OCI-LY1 (cell line): ENCODE measurements at regions not wholly inside any gene's neighbourhood (a gene's known extent, or its start where the extent isn't known, plus 50 kb on each side); places are given as distances from the start of the nearest gene placed in this dataset.

Source experiments
- H2AFZ ChIP-seq: fragments of 200-600 bp; sonication (generic), shearing (Covaris generic); 2 replicates; pipeline ENCODE4 v1.6.0; 2014; ENCODE audit warnings: antibody characterized with exemption, mild to moderate bottlenecking, low read length
- H3F3A ChIP-seq: fragments of 200-600 bp; sonication (generic), shearing (Covaris generic); 2 replicates; pipeline ENCODE4 v1.6.0; 2014; ENCODE audit warnings: mild to moderate bottlenecking, antibody characterized with exemption, low read length, moderate library complexity; ENCODE audit not compliant: insufficient read depth
- H3K27ac ChIP-seq: fragments of 200-600 bp; sonication (generic); 2 replicates; pipeline ENCODE4 v1.5.1; 2014; ENCODE audit warnings: low read length, mixed run types, mild to moderate bottlenecking, low read depth; ENCODE audit not compliant: poor library complexity, severe bottlenecking
- H3K27me3 ChIP-seq: fragments of 200-600 bp; sonication (generic); 2 replicates; pipeline ENCODE4 v1.6.0; 2014; ENCODE audit warnings: antibody characterized with exemption, mild to moderate bottlenecking, low read length, moderate library complexity; ENCODE audit not compliant: insufficient read depth
- H3K36me3 ChIP-seq: fragments of 200-600 bp; sonication (generic); 2 replicates; pipeline ENCODE4 v1.6.1; 2014; ENCODE audit warnings: mild to moderate bottlenecking, antibody characterized with exemption, low read length, moderate library complexity, mixed read lengths; ENCODE audit not compliant: insufficient read depth
- H3K4me1 ChIP-seq: fragments of 200-600 bp; sonication (generic); 2 replicates; pipeline ENCODE4 v1.5.1; 2014; ENCODE audit warnings: mild to moderate bottlenecking, low read length, moderate library complexity; ENCODE audit not compliant: insufficient read depth, severe bottlenecking
- H3K4me2 ChIP-seq: fragments of 200-600 bp; sonication (generic), shearing (Covaris generic); 2 replicates; pipeline ENCODE4 v1.6.1; 2014; ENCODE audit warnings: low read length
- H3K4me3 ChIP-seq: fragments of 200-600 bp; sonication (generic); 2 replicates; pipeline ENCODE4 v1.5.1; 2014; ENCODE audit warnings: low read length, low read depth, mild to moderate bottlenecking, mixed read lengths; ENCODE audit not compliant: poor library complexity, severe bottlenecking
- H3K79me2 ChIP-seq: fragments of 200-600 bp; shearing (Covaris generic); 2 replicates; pipeline ENCODE4 v1.6.1; 2016; ENCODE audit warnings: mixed run types, low read length, mixed read lengths; ENCODE audit not compliant: insufficient read depth
- H3K9ac ChIP-seq: fragments of 200-600 bp; sonication (generic), shearing (Covaris generic); 2 replicates; pipeline ENCODE4 v1.6.1; 2014; ENCODE audit warnings: mild to moderate bottlenecking, low read length, mixed read lengths
- H3K9me2 ChIP-seq: fragments of 200-600 bp; sonication (generic), shearing (Covaris generic); 2 replicates; pipeline ENCODE4 v1.6.1; 2014; ENCODE audit warnings: low read depth, mild to moderate bottlenecking, low read length, mixed read lengths
- H3K9me3 ChIP-seq: fragments of 200-600 bp; shearing (Covaris generic); 2 replicates; pipeline ENCODE4 v1.6.1; 2014; ENCODE audit warnings: low read length, mixed read lengths
- H4K20me1 ChIP-seq: fragments of 200-600 bp; sonication (generic), shearing (Covaris generic); 2 replicates; pipeline ENCODE4 v1.6.0; 2016; ENCODE audit warnings: mild to moderate bottlenecking, low read length; ENCODE audit not compliant: insufficient read depth
- EZH2 ChIP-seq: fragments of 200-600 bp; sonication (generic), shearing (Covaris generic); IDR thresholded peaks from 2 replicates; pipeline ENCODE4 v1.8.0; 2017; ENCODE audit warnings: borderline replicate concordance, mixed run types, mild to moderate bottlenecking, antibody characterized with exemption, low read length, moderate library complexity, mixed read lengths
- TF ChIP-seq, protein P1 (sequence below): fragments of 200-600 bp; sonication (generic), shearing (Covaris generic); IDR thresholded peaks from 2 replicates; pipeline ENCODE4 v1.5.1; 2017; ENCODE audit warnings: mild to moderate bottlenecking, antibody characterized with exemption, low read length, moderate library complexity, mixed read lengths

DNA sequence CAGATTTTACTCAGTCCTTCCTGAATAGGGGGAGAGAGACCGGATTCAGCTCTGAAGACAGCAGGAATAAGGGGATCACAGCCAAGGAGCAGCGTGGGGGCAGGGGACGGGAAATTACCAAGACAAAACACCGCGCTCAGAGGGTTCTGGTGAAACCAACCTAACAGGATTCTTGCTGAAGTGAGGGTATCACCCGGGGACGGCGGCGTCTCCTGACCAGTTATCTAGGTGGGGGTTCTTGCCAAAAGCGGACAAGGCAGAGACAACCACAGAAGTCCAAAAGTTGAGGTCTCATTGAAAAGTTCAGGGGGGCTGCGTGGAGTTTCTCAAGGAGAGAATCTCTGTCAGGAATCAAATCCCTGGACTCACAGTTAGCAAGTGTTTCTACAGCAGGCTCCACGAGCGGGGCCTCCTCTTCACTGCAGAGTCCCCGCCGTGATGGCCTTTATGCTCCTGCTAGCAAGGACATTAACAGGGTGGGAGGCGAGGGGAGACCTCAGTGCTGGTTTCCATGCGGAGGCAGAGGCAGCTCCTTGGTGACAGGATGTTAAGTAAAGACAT is 291.0 kb downstream of the BRD1 start:
- H3K4me1 ChIP-seq = no peaks in the 10 kb centered on the region

DNA sequence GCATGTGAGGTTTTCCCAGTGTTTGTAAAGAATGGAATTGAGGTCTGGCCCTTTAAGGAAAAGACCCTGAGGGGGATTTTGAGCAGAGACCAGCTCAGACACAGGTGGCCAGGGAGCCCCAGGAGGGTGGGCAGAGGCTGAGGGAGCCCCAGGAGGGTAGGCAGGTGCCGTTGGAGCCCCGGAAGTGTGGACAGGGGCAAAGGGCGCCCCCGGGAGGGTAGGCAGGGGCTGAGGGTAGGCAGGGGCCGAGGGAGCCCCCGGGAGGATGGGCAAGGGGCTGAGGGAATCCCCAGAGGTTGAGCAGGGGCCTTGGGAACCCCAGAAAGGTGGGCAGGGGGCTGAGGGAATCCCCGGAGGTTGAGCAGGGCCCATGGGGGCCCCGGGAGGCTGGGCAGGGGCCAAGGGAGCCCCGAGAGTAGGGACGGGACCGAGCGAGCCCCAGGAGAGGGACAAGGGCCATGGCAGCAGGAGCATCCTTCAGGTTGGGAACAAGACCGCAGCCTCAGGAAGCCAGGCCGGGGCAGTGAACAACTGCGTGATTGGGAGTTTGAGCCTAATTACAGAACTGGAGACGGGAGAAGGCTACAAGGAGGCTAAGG is 292.0 kb downstream of the BRD1 start:
- no peaks in the 10 kb centered on the region for H3K4me1 ChIP-seq
- no peaks in the 10 kb centered on the region for H3F3A ChIP-seq
- no peaks in the 10 kb centered on the region for H4K20me1 ChIP-seq
- no peak overlapping the region for H3K27ac ChIP-seq
- no peak overlapping the region for H3K4me2 ChIP-seq
- TF ChIP-seq, protein P1, sequence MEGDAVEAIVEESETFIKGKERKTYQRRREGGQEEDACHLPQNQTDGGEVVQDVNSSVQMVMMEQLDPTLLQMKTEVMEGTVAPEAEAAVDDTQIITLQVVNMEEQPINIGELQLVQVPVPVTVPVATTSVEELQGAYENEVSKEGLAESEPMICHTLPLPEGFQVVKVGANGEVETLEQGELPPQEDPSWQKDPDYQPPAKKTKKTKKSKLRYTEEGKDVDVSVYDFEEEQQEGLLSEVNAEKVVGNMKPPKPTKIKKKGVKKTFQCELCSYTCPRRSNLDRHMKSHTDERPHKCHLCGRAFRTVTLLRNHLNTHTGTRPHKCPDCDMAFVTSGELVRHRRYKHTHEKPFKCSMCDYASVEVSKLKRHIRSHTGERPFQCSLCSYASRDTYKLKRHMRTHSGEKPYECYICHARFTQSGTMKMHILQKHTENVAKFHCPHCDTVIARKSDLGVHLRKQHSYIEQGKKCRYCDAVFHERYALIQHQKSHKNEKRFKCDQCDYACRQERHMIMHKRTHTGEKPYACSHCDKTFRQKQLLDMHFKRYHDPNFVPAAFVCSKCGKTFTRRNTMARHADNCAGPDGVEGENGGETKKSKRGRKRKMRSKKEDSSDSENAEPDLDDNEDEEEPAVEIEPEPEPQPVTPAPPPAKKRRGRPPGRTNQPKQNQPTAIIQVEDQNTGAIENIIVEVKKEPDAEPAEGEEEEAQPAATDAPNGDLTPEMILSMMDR = no peak
- no peak for TF ChIP-seq EZH2
- no peaks in the 10 kb centered on the region for H3K27me3 ChIP-seq
- H3K9me3 ChIP-seq = no peaks in the 10 kb centered on the region
- H3K9ac ChIP-seq = no peak overlapping the region
- no peaks in the 10 kb centered on the region for H3K79me2 ChIP-seq
- no peaks in the 10 kb centered on the region for H3K9me2 ChIP-seq
- no peak overlapping the region for H3K4me3 ChIP-seq
- no peak overlapping the region for H2AFZ ChIP-seq
- no peaks in the 10 kb centered on the region for H3K36me3 ChIP-seq

More for the DNA sequence above, 291.0 kb downstream of the BRD1 start:
- H3F3A ChIP-seq = no peaks in the 10 kb centered on the region
- TF ChIP-seq, protein P1 = no peak
- TF ChIP-seq EZH2 = no peak
- no peak overlapping the region for H3K4me3 ChIP-seq
- H3K4me2 ChIP-seq = no peak overlapping the region
- no peak overlapping the region for H3K9ac ChIP-seq
- no peak overlapping the region for H3K27ac ChIP-seq
- no peaks in the 10 kb centered on the region for H3K79me2 ChIP-seq
- H2AFZ ChIP-seq = no peak overlapping the region
- no peaks in the 10 kb centered on the region for H3K9me3 ChIP-seq
- no peaks in the 10 kb centered on the region for H4K20me1 ChIP-seq
- H3K27me3 ChIP-seq = no peaks in the 10 kb centered on the region
- H3K9me2 ChIP-seq = no peaks in the 10 kb centered on the region
- no peaks in the 10 kb centered on the region for H3K36me3 ChIP-seq

DNA sequence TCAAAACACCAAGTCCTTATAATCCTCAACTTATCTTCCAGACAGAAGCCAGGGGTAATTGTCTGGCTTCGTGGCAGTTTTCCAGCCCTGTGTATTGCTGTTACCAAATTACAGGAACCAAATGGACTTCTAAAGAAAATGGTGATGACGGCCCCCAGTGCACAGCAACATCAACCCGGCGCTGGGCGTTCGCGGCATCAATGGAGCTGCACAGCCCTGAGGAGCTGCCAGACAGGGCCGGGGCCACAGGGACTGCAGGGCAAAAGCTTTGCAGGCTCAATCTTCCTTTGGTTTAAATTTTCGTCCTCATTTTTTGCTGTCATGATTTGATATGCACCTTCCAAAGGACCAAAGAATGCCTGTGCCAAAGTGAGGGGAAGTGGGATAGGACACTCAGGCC is 292.5 kb downstream of the BRD1 start:
- H3K4me1 ChIP-seq = no peaks in the 10 kb centered on the region
- H3K79me2 ChIP-seq = no peaks in the 10 kb centered on the region
- no peaks in the 10 kb centered on the region for H3K36me3 ChIP-seq
- H3K9me3 ChIP-seq = no peaks in the 10 kb centered on the region
- H3K9me2 ChIP-seq = no peaks in the 10 kb centered on the region
- H3K27ac ChIP-seq = no peak overlapping the region
- no peak overlapping the region for H3K4me2 ChIP-seq
- no peak overlapping the region for H3K9ac ChIP-seq
- no peaks in the 10 kb centered on the region for H3K27me3 ChIP-seq
- no peak overlapping the region for H2AFZ ChIP-seq
- no peak for TF ChIP-seq EZH2
- TF ChIP-seq, protein P1 = no peak
- no peaks in the 10 kb centered on the region for H4K20me1 ChIP-seq
- H3F3A ChIP-seq = no peaks in the 10 kb centered on the region
- H3K4me3 ChIP-seq = no peak overlapping the region
